Adrenal gland (tissue), 9 donors: ENCODE measurements at regions not wholly inside any gene's neighbourhood (a gene's known extent, or its start where the extent isn't known, plus 50 kb on each side); places are given as distances from the start of the nearest gene placed in this dataset.

Experiments used
- DNase-seq, 7 donors: peaks; one replicate each; pipeline ENCODE4 v3.0.0-alpha.2; 2019 to 2020
- H3K27ac ChIP-seq, 5 donors: fragments of 200-600 bp; sonication (generic) in 4 of 5; 1 replicate in 3 of 5; 2 replicates in 2 of 5; pipeline versions ENCODE4 v1.5.1 to v1.8.0; 2016 to 2020; ENCODE audit warnings: mild to moderate bottlenecking in 1 of 5
- H3K27me3 ChIP-seq: fragments of 200-600 bp; 2 replicates; pipeline ENCODE4 v1.8.0; 2021
- H3K36me3 ChIP-seq, 2 donors: fragments of 200-600 bp; replicated peaks in 1 of 2; 1 replicate in 1 of 2; 2 replicates in 1 of 2; pipeline versions ENCODE4 v1.5.1 to v1.8.0; 2018 to 2022
- H3K4me1 ChIP-seq, 2 donors: fragments of 200-600 bp; replicated peaks in 1 of 2; 1 replicate in 1 of 2; 2 replicates in 1 of 2; pipeline versions ENCODE4 v1.5.1 to v1.8.0; 2018 to 2021
- H3K4me3 ChIP-seq, 4 donors: fragments of 200-600 bp; sonication (generic) in 3 of 4; one replicate each; pipeline ENCODE4 v1.5.1; 2016 to 2018
- H3K9me3 ChIP-seq, 3 donors: fragments of 200-600 bp; sonication (generic) in 1 of 3; replicated peaks in 1 of 3; 1 replicate in 2 of 3; 2 replicates in 1 of 3; pipeline versions ENCODE4 v1.5.1 to v1.8.0; 2016 to 2021
- POLR2A ChIP-seq, 2 donors: fragments of 450-650 bp; IDR thresholded peaks; one replicate each; pipeline ENCODE4 v1.6.1; 2017; ENCODE audit warnings: antibody characterized with exemption in 2 of 2, mild to moderate bottlenecking in 2 of 2, moderate library complexity in 1 of 2
- WGBS, 4 donors: extraction: QIAGEN DNeasy Blood & Tissue Kit in 2 of 4; methylation state at CpG; one replicate each; pipeline versions ENCODE4 v1.1.5 to v1.1.7; 2013 to 2017; 5-methylcytosine and 5-hydroxymethylcytosine counted together
- intact Hi-C, 2 donors: fragments of 100-400 bp; cut with DNase I; formaldehyde crosslinking; loops; one replicate each; pipeline versions ENCODE4 v1.14.1 to v1.15.0; 2022 to 2023
- TF ChIP-seq, protein P1 (sequence below), 6 experiments: fragments of 450-650 bp in 4 of 6; fragments of 200-600 bp in 2 of 6; sonication (generic) in 1 of 6; IDR thresholded peaks; 1 replicate in 5 of 6; 2 replicates in 1 of 6; pipeline versions ENCODE4 v1.5.1 to v1.8.0; 2016 to 2021; ENCODE audit warnings: antibody characterized with exemption in 6 of 6, mild to moderate bottlenecking in 2 of 6, moderate library complexity in 1 of 6
- donor health status: healthy with polysubstance abuse.
- donor health status: Bipolar disorder and iron deficiency.
- donor health status: DM: yes; HTN: yes; CAD: no.
- donor health status: DM: no; HTN: no; CAD: no.
- donor health status: DM: no; HTN: no; CAD: no.

DNA sequence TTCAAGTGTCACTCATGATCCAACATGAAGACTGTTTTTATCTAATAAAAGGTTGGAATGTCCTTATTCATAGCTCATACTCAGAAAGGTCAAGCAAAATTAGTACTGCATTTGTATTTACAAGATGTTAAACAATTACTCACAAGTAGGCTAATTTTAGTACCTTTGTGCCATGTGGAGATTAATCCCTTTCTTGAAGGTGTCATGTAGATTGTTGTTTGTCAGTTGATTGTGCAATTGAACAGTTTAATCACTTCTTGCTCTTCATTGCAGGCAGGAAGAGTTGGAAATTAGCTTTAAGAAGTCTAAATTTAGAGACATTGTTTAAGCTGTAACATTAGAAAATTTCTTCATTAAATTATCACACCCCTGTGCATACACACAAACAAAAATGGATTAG is 847.1 kb downstream of the KCNT2 start:
- intact Hi-C loops: no loop called here
- TF ChIP-seq, protein P1, sequence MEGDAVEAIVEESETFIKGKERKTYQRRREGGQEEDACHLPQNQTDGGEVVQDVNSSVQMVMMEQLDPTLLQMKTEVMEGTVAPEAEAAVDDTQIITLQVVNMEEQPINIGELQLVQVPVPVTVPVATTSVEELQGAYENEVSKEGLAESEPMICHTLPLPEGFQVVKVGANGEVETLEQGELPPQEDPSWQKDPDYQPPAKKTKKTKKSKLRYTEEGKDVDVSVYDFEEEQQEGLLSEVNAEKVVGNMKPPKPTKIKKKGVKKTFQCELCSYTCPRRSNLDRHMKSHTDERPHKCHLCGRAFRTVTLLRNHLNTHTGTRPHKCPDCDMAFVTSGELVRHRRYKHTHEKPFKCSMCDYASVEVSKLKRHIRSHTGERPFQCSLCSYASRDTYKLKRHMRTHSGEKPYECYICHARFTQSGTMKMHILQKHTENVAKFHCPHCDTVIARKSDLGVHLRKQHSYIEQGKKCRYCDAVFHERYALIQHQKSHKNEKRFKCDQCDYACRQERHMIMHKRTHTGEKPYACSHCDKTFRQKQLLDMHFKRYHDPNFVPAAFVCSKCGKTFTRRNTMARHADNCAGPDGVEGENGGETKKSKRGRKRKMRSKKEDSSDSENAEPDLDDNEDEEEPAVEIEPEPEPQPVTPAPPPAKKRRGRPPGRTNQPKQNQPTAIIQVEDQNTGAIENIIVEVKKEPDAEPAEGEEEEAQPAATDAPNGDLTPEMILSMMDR (IDR thresholded peaks at IDR 0.05): no peak
- TF ChIP-seq POLR2A (IDR thresholded peaks at IDR 0.05): no peak
- Histone ChIP-seq H3K36me3 (no peaks in the 10 kb centered on the region), H3K4me1 (no peaks in the 10 kb centered on the region), H3K27ac (no peak overlapping the region), H3K4me3 (no peak overlapping the region), H3K27me3 (no peaks in the 10 kb centered on the region), H3K9me3 (no peaks in the 10 kb centered on the region)
- no peak for DNase-seq

DNA sequence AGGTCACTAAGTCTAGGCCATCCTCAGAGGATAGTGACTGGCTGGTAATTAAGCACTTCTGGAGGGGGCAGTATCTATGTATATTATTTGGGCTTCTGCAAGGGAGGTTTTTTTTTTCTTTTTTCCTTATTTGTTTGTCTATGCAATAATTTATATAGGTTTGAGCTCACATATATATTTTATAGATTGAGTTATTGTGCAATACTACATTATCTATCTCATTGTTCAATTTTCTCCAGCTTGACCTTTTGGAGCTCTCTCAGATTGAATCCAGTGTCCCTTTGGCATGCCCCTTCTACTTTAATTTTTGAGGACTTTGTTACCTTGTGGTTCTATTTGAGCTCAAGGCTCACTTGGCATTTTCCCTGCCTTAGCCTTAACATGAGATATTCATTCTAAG is 852.1 kb downstream of the KCNT2 start:
- Histone ChIP-seq H3K27ac (no peak overlapping the region), H3K9me3 (no peaks in the 10 kb centered on the region), H3K4me3 (no peak overlapping the region), H3K36me3 (no peaks in the 10 kb centered on the region), H3K27me3 (no peaks in the 10 kb centered on the region), H3K4me1 (no peaks in the 10 kb centered on the region)
- DNase-seq: no peak
- TF ChIP-seq POLR2A (IDR thresholded peaks at IDR 0.05): no peak
- TF ChIP-seq, protein P1 (IDR thresholded peaks at IDR 0.05): no peak
- intact Hi-C loops: no loop called here

DNA sequence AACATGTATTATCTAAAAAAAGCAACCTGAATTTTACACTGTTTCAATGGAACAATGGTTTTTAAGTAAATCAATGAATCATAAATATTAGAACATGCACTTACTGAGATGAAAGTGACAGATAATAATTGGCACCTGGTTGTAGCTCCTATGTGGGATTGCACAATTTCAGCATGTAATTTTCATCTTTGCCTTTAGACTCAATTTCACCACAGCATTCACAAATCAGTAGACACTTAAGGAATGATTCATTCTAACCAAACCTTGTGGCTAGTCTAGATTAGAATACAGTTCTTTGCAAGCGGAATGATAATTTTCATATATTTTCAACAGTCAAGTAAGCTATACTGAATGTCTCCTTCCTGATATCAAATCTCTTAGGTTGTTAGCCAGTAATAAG is 853.4 kb downstream of the KCNT2 start:
- H3K27ac ChIP-seq: no peak overlapping the region
- no peak for DNase-seq
- 57 to 96% (median 67%) methylated on average over 1 of the region's 1 CpG for WGBS, 4 donors
- TF ChIP-seq POLR2A (IDR thresholded peaks at IDR 0.05): no peak
- TF ChIP-seq, protein P1 (IDR thresholded peaks at IDR 0.05): no peak
- H3K36me3 ChIP-seq: no peaks in the 10 kb centered on the region
- no peak overlapping the region for H3K4me3 ChIP-seq
- no peaks in the 10 kb centered on the region for H3K27me3 ChIP-seq
- no peaks in the 10 kb centered on the region for H3K9me3 ChIP-seq
- intact Hi-C loops: no loop called here
- no peaks in the 10 kb centered on the region for H3K4me1 ChIP-seq

DNA sequence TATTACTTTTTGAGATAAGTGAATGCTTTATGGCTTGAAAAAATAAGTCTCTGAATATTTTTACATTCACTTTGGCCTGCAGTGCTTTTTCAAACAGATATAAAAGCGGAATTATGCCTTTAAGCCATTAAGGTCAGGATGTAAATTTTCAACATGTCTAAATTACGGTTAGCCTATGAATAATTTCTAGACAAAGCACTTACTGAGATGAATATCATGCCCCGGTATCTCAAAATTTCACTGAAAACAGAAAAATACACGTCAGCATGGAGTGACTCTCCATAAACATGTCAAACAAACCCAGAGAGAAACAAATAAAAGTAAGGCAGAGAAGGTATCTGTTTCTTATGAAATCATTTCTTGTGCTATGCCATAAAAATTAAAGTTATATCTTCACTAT is 853.9 kb downstream of the KCNT2 start:
- Histone ChIP-seq H3K27me3 (no peaks in the 10 kb centered on the region), H3K4me3 (no peak overlapping the region), H3K27ac (no peak overlapping the region), H3K4me1 (no peaks in the 10 kb centered on the region), H3K36me3 (no peaks in the 10 kb centered on the region), H3K9me3 (no peaks in the 10 kb centered on the region)
- DNase-seq: no peak
- intact Hi-C loops: no loop called here
- 35 to 53% (median 42%) methylated on average over 4 of the region's 4 CpGs for WGBS, 4 donors
- TF ChIP-seq, protein P1 (IDR thresholded peaks at IDR 0.05): no peak
- TF ChIP-seq POLR2A (IDR thresholded peaks at IDR 0.05): no peak
